BJ (cell line): ENCODE measurements at regions not wholly inside any gene's neighbourhood (a gene's known extent, or its start where the extent isn't known, plus 50 kb on each side); places are given as distances from the start of the nearest gene placed in this dataset.

Experiments
- CTCF ChIA-PET: fragments of 350-600 bp; formaldehyde crosslinking; extraction: SDS; loops from one replicate; lab custom pipeline; 2021; ENCODE audit warnings: antibody characterized with exemption, inconsistent platforms; lab: Yijun Ruan, JAX
- POLR2A ChIA-PET: fragments of 300-600 bp; sonication (Branson Sonifier 250); formaldehyde crosslinking; extraction: SDS; loops from one replicate; lab custom pipeline; 2021; ENCODE audit warnings: antibody characterized with exemption; lab: Charles Lee
- DNase-seq: peaks from one replicate; pipeline ENCODE4 v3.0.0-alpha.2; 2011; ENCODE audit warnings: low read depth
- H3K27me3 ChIP-seq: 2 replicates; pipeline ENCODE4 v1.6.0; 2011; ENCODE audit warnings: low read length; ENCODE audit not compliant: control insufficient read depth, insufficient read depth
- H3K36me3 ChIP-seq: 2 replicates; pipeline ENCODE4 v1.5.1; 2011; ENCODE audit warnings: low read length; ENCODE audit not compliant: control insufficient read depth, insufficient read depth
- H3K4me3 ChIP-seq: 2 replicates; pipeline ENCODE4 v1.5.1; 2011; ENCODE audit warnings: low read depth, mild to moderate bottlenecking, control low read depth, low read length
- CTCF ChIP-seq: IDR thresholded peaks from 2 replicates; pipeline ENCODE4 v1.5.1; 2011; ENCODE audit warnings: low read depth, mild to moderate bottlenecking, control low read depth, inconsistent platforms, low read length, moderate library complexity; ENCODE audit not compliant: insufficient read depth

- Histone ChIP-seq H3K27me3 (no peaks in the 10 kb centered on the region), H3K4me3 (no peak overlapping the region), H3K36me3 (no peaks in the 10 kb centered on the region)
- TF ChIP-seq CTCF = no peak
- ChIA-PET POLR2A (no interaction called here), CTCF (no interaction called here)
- no peak for DNase-seq
These were observed 477.3 kb downstream of the KCNJ2 start for GRCh38 chr17:70646673-70647072.

DNA sequence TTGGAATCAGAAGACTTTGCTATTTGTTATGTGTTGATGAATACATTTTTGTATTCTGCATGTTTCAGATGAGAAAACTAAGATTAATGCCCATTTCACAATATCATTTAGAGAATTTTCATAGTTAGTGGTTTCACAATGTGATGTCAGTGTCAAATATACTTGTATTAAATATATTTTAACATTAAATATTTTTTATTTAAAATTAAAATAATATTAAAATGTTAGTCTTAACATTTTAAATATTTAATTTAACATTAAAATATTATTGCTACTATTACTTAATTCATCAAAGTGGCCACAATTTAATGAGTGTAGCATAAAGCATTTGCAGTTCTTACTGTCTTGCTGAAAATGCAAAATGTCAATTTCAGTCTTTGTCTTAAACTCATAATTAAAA, 478.8 kb downstream of the KCNJ2 start:
- TF ChIP-seq CTCF = no peak
- POLR2A ChIA-PET = no interaction called here
- no peak overlapping the region for H3K4me3 ChIP-seq
- DNase-seq = no peak
- no peaks in the 10 kb centered on the region for H3K36me3 ChIP-seq
- no peaks in the 10 kb centered on the region for H3K27me3 ChIP-seq
- CTCF ChIA-PET = no interaction called here

GRCh38 chr17:70653850-70654249, 484.5 kb downstream of the KCNJ2 start:
- H3K27me3 ChIP-seq = no peaks in the 10 kb centered on the region
- no peak for DNase-seq
- no peaks in the 10 kb centered on the region for H3K36me3 ChIP-seq
- CTCF ChIA-PET = no interaction called here
- TF ChIP-seq CTCF = no peak
- no peak overlapping the region for H3K4me3 ChIP-seq
- POLR2A ChIA-PET = no interaction called here

GRCh38 chr17:70654706-70655105, 485.4 kb downstream of the KCNJ2 start:
- ChIA-PET CTCF (no interaction called here), POLR2A (no interaction called here)
- no peak for TF ChIP-seq CTCF
- Histone ChIP-seq H3K36me3 (no peaks in the 10 kb centered on the region), H3K27me3 (no peaks in the 10 kb centered on the region), H3K4me3 (no peak overlapping the region)
- no peak for DNase-seq

GRCh38 chr17:70655176-70655958, 486.0 kb downstream of the KCNJ2 start:
- CTCF ChIA-PET = no interaction called here
- TF ChIP-seq CTCF = no peak
- Histone ChIP-seq H3K36me3 (no peaks in the 10 kb centered on the region), H3K4me3 (no peak overlapping the region), H3K27me3 (no peaks in the 10 kb centered on the region)
- POLR2A ChIA-PET = no interaction called here
- DNase-seq = no peak
